Activated effector memory CD4-positive, alpha-beta T cell treated with anti-CD3 and anti-CD28 coated beads, Interleukin-2, amount 50 U/mL, for 16 hours (primary cell): ENCODE measurements at regions not wholly inside any gene's neighbourhood (a gene's known extent, or its start where the extent isn't known, plus 50 kb on each side); places are given as distances from the start of the nearest gene placed in this dataset.

ENCODE experiments used
- DNase-seq: peaks from one replicate; pipeline ENCODE4 v3.0.0-alpha.2; 2020

DNA sequence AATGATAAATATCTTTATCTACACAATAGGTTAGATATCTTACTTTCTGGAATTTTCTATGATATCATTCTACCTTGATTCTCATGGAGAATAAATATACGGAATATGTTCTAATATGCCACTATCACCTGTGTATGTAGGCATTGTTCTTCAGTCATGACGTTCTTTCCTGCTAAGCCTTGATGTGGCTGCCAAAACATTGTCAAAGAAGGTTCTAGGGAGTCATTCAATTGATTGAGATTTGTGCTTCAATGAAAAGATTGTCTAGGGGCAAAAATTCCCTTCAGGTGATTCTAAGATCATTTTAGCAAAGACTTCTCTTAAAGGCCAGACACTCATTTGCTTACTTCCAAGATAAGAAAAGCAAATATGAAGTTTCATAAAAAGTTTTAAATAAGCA is 118.1 kb downstream of the MAT2B start:
- no peak for DNase-seq

DNA sequence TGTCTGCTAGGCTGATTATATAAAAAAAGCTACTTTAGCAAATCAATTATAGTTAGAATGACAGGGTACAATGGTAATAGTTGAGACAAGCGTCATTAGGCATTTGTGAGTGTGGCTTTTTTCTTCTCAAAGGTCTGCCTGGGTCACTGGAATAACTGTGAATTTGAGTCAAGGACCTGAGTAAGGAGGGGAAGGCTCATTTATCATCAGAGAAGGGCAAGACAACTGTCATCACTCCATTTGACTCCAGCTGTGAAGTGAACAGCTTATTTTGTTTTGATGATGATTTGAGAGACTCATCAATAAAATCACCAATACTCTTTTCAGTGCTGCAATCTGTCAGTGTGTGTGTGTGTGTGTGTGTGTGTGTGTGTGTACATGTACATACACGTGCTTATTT is 118.6 kb downstream of the MAT2B start:
- DNase-seq, result no peak

DNA sequence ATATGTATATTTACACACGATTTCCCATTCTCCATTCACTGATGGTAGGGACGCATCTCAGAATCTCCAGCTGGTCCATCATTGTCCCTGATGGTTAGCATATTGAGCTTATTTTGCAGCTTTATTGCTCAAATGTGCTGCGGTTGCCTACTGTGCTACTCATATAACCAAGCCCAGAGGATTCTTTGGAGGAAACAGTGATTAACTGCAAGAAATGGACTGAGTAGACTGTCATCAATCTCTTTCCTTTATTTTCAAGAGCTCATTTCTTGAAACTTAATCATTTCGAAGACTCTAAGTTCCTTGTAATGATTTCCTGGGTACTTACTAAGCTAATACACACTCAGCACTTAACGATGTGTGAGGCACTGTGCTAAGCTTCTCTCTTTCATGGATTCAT is 119.0 kb downstream of the MAT2B start:
- no peak for DNase-seq

DNA sequence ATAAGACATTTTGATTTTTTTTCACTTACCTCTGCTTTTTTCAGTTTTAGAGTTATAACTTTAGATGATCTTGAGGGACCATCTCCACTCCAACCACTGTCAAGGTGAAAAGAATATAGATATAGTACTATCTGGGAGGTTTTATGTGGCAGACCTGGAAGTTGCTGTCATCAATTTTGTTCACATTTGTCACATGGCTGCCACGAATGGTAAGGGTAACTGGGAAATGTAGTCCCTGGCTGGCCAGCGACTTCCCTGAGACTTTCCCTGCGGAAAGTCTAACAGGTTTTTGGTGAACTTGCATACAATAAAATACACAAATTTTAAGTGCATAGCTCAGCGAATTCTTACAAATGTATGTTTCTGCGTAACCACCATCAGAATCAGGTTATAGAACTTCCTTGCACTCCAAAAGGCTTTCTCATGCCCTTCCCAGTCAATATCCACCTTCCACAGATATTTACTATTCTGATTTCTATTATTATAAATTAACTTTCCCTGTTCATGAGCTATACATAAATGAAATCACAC is 121.5 kb downstream of the MAT2B start:
- DNase-seq, result no peak

DNA sequence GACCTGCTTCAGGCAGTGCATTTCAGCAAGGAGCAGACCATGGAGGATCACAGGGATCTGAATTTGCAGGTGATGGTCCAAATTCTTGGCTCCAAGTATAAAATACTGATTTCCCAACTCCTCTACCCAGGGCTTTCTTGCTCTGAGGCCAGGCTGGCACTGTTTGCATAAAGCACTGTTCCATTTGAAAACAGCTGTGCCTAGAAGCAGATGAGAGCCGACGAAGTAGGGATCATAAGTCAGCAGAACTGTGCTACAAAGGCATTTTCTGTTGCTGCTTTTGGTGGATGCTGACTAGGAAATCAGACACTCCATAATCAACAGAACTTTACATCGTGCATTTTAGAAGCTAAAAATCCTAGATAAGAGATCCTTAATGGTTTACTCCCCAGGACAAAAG is 126.4 kb downstream of the MAT2B start:
- DNase-seq, result no peak

DNA sequence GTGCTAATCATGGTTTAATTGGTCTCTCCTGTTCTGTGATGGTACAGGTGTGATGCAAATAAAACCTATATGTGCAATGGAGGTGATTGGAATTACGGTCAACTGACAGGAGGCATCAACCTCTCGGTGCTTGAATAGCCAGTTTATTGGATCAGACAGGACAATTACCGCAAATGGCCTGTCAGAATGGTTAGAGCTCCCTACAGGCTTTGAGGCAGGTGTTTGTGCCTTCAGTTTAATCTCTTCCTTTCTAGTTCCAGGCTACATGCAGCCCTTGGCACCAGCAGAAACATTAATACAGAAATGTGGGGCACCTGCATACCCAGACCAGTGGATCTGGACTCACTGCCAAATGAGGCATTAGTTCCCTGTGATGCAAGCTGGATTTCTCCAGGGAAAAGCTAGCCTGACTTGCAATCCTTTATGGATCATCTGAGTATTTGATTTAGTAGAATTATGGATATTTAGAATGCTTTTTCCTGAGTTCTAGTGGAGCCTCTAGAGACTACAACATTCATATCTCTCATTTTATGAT is 128.6 kb downstream of the MAT2B start:
- DNase-seq, result no peak

DNA sequence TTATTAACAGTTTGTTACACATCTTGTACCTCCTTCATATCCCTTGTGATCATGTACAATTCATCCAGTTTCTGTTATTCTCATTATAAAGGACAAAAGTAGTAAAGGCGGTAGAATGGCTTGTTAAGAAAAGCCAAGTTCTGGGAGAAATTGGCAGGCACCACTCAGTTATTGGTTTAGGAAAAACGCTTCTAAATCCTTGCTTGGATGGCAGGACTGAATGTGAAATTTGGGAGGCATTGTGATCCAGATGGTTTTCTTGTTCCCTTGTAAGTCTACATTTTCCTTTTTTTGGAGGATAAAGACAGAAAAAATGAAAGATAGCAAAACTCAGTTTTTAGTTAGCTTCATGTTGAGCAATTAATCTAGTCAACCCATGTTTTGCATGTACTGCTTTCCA is 130.2 kb downstream of the MAT2B start:
- DNase-seq, result no peak

DNA sequence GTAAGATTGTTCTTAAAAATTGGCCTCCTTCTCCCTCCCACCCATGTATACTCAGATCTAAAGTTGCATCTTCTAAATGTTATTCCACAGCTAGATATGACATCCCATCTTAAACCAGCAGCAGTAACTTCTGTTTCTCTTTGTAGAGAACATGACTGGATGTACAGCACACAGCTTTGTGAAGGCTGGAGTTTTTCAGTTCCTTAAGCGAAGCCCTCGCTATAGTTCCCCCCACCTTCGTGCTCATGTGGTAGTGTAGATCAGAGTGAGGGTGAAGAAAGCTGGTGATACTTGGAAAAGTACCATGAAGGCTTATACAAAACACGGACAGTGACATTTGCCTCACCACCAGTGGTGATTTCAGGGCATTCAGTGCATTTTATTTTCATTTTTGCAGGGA is 137.5 kb downstream of the MAT2B start:
- DNase-seq, result no peak

DNA sequence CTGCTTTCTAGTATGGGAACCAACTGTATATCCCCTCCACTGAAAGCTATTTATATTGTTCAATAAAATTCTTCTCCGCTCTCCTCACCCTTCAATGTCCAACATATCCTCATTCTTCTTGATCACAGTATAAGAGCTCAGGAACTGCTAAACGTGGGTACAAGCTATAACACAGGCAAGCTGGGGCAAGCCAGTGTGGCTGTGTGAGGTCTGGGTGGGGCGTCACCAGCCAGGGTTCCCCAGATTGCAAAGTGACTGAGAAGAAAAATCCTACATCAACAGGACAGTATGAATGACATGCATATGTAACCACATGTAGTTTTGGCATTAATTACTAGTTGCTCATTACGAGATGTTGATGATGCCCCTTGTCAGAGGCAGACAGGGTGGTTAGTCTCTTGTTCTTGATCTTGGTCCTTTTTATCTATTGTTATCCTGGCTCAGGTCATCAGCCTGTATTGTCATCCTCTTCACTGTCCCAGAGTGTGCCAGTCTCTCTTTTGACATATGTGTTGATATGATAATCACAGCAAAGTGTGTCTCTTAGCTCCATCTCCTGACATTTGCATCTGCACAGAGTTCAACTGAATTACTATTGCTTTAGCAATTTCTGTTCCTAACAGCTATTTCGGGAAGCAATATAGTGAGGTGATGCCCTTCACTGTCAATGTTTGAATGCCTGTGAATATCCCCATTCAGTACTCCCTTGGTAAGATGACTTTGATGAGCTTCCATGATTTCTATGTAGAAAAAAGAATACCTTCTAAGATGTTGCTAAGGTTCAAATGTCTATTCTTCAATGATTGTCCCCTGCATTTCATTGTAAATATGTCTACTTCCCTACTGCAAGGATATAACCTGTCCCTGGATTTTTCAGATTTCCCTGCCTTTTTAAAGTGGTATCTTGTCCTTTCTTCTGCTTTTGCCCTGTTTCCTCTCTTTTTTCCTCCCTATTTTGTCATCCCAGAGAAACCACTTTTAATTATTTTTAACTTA is 140.3 kb downstream of the MAT2B start:
- no peak for DNase-seq

DNA sequence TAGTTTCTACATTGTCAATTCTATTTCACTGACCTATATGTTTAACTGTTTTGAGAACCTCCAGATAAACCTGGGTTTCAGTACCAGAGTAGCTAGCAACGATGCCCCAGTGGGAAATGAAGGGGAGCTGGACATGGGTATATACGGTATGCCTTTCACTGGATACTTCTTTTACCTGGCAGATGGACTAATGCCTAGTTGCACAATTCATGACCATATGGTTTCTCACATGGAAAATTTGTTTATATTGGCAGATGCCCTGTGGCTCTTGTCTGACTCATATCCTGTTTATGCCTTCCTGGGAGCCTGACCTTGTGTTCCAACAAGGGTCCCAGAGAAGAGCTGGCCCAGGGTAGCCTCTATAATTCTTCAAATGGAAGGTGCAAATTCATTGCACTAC is 144.1 kb downstream of the MAT2B start:
- no peak for DNase-seq

DNA sequence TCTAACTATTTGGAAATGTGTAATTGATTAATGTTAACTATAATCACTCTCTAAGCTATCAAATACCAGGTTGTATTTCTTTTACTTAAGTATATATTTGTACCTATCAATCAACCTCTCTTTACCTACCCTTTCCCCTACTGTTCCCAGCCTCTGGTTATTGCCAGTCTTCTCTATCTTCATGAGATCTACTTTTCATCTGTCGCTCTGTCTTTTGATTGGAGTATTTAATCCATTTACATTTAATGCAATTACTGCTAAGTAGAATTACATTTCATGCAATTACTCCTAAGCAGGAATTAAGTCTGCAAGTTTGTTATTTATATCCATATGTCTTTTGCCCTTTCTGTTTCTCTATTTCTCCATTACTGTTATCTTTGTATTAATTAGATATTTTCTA is 148.1 kb downstream of the MAT2B start:
- no peak for DNase-seq

DNA sequence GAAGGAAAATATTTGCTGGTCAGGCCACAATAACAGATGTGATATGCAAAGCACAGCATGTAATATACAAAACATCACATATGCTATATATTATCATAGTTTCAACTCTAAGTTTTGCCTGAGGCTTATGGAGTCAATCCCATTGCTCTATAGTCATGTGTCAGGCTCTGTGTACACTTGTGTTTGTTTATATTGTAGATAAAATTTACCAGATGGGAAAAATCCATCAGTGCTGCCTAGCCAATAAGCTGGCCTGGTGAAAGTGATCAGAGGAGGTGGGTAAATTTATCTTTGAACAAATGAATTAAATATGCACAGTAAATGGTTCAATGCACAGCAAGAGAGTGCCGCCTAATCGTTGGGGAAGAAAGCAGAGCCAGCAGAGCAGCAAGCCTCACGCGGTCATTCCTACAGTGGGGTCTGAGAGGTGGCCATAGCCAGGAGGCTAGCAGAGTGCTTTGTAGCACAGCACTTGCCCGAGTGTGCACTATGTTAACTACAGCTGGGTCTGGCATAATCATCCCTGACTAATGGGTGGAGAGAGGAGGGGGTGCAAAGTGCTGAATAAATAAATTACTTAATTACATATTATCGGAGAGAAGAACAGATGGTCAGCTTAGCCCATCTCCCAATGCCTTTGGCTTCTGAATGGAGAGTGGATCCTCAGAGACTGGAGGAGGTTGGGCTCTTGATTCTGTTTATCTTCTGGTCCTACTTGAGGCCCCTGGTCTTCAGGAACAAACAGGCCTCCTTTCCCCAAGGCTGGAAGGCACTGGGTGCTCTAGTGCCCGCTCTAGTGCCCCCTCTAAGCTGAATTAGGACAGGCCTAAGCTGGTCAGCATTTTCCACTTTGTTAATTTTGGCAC is 153.5 kb downstream of the MAT2B start:
- no peak for DNase-seq

DNA sequence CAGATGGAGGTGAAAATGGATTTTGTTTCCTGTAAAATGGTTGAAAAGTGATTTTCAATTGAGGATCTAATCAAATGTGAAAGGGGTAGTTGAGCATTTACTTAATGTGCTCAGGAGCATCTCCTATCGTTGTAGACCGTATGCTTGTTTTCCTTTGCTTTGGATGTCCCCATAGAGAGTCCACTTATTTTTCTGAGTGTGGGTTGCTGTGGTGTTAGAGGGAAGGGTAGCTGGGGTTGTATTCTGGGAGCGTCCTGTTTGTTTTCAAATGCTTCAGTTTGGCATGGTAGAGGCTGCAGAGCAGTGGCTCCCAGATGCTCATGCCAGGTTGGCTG is 154.1 kb downstream of the MAT2B start:
- no peak for DNase-seq

DNA sequence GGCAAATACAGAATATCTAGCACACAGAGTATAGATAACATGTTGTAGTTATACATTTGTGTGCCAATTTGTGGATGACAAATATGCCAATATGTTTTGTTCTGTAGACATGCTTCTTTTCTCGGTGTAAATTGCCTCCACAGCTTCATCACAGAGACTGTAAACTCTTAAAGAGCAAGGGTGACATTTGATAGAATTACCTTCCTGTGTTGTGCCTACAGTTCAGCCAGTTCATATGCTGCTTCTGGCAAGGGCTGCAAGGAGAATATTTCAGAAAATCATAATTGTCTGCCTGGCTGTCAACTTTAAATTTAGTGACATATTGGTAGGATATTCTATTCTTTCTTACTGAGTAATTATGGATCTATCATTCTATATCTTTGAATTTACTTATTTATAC is 155.1 kb downstream of the MAT2B start:
- DNase-seq, result no peak

DNA sequence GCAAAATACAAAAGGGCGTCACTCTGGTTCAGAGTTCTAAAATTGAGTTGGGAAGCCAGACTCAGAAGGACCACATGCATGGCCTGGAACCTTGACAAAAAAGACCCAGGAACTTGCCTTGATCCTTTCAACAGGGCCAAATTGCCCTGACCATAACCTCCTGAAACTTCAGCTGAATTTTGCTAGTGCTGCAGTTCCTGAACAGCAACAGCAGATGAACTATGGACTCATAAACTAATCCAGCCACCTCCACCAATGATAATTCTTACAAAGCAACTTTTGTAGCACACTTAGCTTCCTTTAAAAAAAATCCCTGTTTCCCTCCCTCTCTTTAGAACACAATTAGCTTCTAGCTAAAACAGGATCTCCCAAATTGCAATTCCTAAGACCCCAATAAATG is 155.9 kb downstream of the MAT2B start:
- no peak for DNase-seq

DNA sequence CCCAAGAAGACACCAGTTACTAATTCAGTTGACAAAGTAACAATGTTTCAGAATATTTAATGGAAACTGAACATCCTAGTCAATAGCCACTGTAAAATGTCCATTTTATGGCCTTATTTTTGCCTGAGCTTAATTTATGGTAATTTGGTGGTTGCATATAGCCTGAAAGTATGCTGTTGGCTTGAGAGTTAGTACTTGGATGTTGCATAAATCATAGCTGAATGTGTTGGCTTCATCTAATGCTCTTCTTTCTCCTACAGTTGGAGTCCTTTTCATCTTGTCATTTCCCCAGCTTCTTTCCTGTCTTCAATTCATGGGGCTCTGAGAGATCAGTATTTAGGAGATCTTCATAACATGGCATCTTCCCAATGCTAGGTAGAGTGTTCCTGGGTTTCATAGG is 164.6 kb downstream of the MAT2B start:
- no peak for DNase-seq

DNA sequence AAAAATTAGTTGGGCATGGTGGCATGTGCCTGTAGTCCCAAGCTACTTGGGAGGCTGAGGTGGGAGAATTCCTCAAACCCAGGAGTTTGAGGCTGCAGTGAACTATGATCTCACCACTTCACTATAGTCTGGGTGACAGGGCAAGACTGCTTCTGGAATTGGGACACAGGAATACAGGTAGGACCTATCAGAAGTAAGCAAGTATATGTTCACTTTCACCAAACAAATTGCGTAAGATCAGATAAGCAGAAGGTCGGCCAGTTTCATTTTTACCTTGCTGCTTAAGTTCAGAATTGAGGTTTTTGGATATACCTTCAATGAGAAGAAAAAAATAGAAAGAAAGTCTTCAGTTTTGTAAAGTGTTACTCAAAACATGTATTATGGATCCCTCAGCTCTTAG is 171.7 kb downstream of the MAT2B start:
- no peak for DNase-seq

DNA sequence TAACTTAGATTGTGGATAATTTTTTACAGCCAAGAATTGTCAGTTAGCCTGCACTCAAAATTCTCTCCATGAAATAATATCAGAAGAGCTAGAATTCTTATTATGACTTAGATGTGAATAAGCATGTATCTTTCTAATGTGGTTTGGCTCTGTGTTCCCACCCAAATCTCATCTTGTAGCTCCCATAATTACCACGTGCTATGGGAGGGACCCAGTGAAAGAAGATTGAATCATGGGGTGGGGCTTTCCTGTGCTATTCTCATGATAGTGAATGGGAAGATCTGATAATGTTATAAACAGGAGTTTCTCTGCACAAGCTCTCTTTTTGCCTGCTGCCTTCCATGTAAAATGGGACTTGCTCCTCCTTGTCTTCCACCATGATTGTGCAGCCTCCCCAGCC is 176.8 kb downstream of the MAT2B start:
- DNase-seq, result no peak

DNA sequence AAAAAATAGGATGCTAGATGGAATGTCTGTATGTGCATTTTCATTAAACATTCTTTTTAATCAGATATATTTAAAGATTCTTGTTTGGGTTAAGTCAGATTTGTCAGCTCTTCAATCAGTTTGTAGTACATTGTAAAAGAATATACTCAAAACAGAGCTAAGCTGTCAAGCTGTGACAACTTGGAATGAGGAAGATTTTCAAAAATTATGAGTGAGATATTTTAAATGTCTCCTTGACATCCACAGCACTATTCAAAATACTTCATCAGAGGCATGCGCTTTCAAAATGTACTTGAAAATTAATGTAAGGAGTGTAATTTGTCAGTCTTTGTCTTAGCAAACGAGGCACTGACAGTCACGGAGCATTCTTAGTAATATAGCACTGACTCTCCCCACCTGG is 182.0 kb downstream of the MAT2B start:
- no peak for DNase-seq

DNA sequence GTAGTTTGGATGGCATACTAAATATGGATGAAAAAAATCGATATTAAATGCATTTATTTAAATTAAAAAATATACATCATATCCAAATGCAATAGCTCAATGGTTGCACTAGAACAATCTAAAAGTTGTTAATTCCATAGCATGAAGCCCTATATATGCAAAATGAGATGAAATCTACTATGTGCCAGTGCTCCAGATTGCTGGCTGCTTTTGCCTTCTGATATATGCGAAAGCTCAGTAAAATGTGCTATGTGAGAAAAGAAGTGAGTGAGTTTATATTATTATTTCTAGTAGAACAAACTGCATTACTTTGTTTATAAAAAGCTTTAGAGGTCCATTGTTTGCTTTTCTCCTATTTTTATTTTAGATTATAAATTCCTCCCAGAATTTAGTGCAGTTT is 186.7 kb downstream of the MAT2B start:
- DNase-seq, result no peak

DNA sequence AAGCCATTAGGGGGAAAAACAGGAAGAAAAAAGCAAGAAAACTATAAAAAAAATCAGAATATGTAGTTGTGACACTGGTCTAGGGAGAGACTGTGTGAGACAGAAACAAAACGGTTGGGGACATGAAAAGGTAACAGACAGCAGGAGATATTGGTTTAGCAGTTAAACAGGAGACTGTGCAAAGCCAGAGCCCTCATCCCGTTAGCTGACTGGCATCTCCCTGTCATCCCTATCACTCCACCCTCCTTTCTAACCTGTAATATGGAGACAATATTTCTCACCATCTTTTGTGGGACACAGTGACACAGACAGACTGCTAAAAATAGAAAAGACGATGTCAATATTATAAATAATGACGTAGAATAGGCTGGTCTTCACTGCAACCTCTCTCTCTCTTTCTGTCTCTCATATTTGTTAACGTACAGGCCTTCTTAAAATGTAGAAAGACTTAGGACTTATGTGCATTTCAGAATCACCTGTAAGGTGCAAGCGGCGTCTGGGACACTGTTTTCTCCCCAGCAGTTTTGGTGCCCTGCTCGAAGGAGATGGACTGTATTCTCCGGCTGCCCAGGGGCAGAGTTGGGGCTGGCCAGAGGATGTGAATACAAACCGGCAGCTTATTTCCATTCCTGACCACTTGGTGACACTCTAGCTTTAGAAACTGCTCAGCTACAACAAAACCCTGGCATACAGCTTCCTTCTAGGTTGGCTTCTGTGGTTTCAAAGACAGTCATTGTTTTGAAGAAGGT is 190.6 kb downstream of the MAT2B start:
- DNase-seq, result no peak

DNA sequence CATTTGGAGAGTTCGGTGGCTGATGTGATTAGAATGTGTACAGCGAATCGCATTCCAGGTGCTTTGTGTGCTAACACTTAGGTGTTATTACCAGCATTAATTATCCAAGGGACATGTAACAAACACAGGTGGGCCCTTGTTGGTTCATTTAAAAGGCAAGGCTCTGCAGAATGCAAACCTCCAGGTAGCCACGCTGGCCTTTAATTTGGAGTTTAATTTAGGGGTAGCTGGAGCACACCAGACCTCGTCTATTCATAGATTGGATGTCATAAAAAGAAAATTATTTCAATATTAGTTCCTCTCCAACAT is 191.1 kb downstream of the MAT2B start:
- DNase-seq, result no peak
